OCI-LY1 (cell line): ENCODE measurements at regions not wholly inside any gene's neighbourhood (a gene's known extent, or its start where the extent isn't known, plus 50 kb on each side); places are given as distances from the start of the nearest gene placed in this dataset.

Source experiments
- H2AFZ ChIP-seq: fragments of 200-600 bp; sonication (generic), shearing (Covaris generic); 2 replicates; pipeline ENCODE4 v1.6.0; 2014; ENCODE audit warnings: antibody characterized with exemption, mild to moderate bottlenecking, low read length
- H3F3A ChIP-seq: fragments of 200-600 bp; sonication (generic), shearing (Covaris generic); 2 replicates; pipeline ENCODE4 v1.6.0; 2014; ENCODE audit warnings: mild to moderate bottlenecking, antibody characterized with exemption, low read length, moderate library complexity; ENCODE audit not compliant: insufficient read depth
- H3K27ac ChIP-seq: fragments of 200-600 bp; sonication (generic); 2 replicates; pipeline ENCODE4 v1.5.1; 2014; ENCODE audit warnings: low read length, mixed run types, mild to moderate bottlenecking, low read depth; ENCODE audit not compliant: poor library complexity, severe bottlenecking
- H3K27me3 ChIP-seq: fragments of 200-600 bp; sonication (generic); 2 replicates; pipeline ENCODE4 v1.6.0; 2014; ENCODE audit warnings: antibody characterized with exemption, mild to moderate bottlenecking, low read length, moderate library complexity; ENCODE audit not compliant: insufficient read depth
- H3K36me3 ChIP-seq: fragments of 200-600 bp; sonication (generic); 2 replicates; pipeline ENCODE4 v1.6.1; 2014; ENCODE audit warnings: mild to moderate bottlenecking, antibody characterized with exemption, low read length, moderate library complexity, mixed read lengths; ENCODE audit not compliant: insufficient read depth
- H3K4me1 ChIP-seq: fragments of 200-600 bp; sonication (generic); 2 replicates; pipeline ENCODE4 v1.5.1; 2014; ENCODE audit warnings: mild to moderate bottlenecking, low read length, moderate library complexity; ENCODE audit not compliant: insufficient read depth, severe bottlenecking
- H3K4me2 ChIP-seq: fragments of 200-600 bp; sonication (generic), shearing (Covaris generic); 2 replicates; pipeline ENCODE4 v1.6.1; 2014; ENCODE audit warnings: low read length
- H3K4me3 ChIP-seq: fragments of 200-600 bp; sonication (generic); 2 replicates; pipeline ENCODE4 v1.5.1; 2014; ENCODE audit warnings: low read length, low read depth, mild to moderate bottlenecking, mixed read lengths; ENCODE audit not compliant: poor library complexity, severe bottlenecking
- H3K79me2 ChIP-seq: fragments of 200-600 bp; shearing (Covaris generic); 2 replicates; pipeline ENCODE4 v1.6.1; 2016; ENCODE audit warnings: mixed run types, low read length, mixed read lengths; ENCODE audit not compliant: insufficient read depth
- H3K9ac ChIP-seq: fragments of 200-600 bp; sonication (generic), shearing (Covaris generic); 2 replicates; pipeline ENCODE4 v1.6.1; 2014; ENCODE audit warnings: mild to moderate bottlenecking, low read length, mixed read lengths
- H3K9me2 ChIP-seq: fragments of 200-600 bp; sonication (generic), shearing (Covaris generic); 2 replicates; pipeline ENCODE4 v1.6.1; 2014; ENCODE audit warnings: low read depth, mild to moderate bottlenecking, low read length, mixed read lengths
- H3K9me3 ChIP-seq: fragments of 200-600 bp; shearing (Covaris generic); 2 replicates; pipeline ENCODE4 v1.6.1; 2014; ENCODE audit warnings: low read length, mixed read lengths
- H4K20me1 ChIP-seq: fragments of 200-600 bp; sonication (generic), shearing (Covaris generic); 2 replicates; pipeline ENCODE4 v1.6.0; 2016; ENCODE audit warnings: mild to moderate bottlenecking, low read length; ENCODE audit not compliant: insufficient read depth
- EZH2 ChIP-seq: fragments of 200-600 bp; sonication (generic), shearing (Covaris generic); IDR thresholded peaks from 2 replicates; pipeline ENCODE4 v1.8.0; 2017; ENCODE audit warnings: borderline replicate concordance, mixed run types, mild to moderate bottlenecking, antibody characterized with exemption, low read length, moderate library complexity, mixed read lengths
- TF ChIP-seq, protein P1 (sequence below): fragments of 200-600 bp; sonication (generic), shearing (Covaris generic); IDR thresholded peaks from 2 replicates; pipeline ENCODE4 v1.5.1; 2017; ENCODE audit warnings: mild to moderate bottlenecking, antibody characterized with exemption, low read length, moderate library complexity, mixed read lengths

DNA sequence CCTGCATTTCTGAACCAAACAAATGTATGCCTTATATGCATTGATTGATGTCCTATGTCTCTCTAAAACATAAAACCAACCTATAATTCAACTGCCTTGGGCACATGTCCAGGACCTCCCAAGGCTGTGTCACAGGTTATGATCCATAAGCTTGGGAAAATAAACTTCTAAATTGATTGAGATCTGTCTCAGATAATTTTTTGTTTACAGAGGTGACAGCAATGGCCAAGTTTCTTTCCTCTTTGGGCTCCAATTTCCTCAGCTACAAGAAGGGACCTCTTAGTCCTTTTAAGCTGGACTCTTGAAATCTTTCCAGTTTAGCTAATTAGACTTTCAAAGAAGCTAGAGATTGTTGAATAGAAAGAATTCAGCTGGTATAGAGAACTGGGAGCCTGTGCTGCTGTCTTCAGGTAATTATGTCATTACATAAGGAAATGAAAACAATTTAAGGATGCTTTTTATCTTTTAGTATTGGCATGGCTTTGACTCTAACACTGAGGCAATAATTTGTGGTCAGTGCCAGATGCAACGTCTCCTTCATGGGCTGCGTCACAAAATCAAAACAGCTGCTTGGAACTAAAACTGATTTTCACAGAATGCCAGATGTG, 412.1 kb upstream of the TRIB2 start:
- Histone ChIP-seq H3K4me3 (no peak overlapping the region), H3K36me3 (no peaks in the 10 kb centered on the region), H3F3A (no peaks in the 10 kb centered on the region), H4K20me1 (no peaks in the 10 kb centered on the region), H3K9ac (no peak overlapping the region), H3K9me3 (peaks cover 3% of the 10 kb centered on the region; the same call in 1 of the 2 replicates), H2AFZ (no peak overlapping the region), H3K27ac (no peak overlapping the region), H3K4me2 (no peak overlapping the region), H3K79me2 (no peaks in the 10 kb centered on the region), H3K4me1 (peaks cover 8% of the 10 kb centered on the region), H3K27me3 (no peaks in the 10 kb centered on the region), H3K9me2 (no peaks in the 10 kb centered on the region)
- no peak for TF ChIP-seq EZH2
- TF ChIP-seq, protein P1, sequence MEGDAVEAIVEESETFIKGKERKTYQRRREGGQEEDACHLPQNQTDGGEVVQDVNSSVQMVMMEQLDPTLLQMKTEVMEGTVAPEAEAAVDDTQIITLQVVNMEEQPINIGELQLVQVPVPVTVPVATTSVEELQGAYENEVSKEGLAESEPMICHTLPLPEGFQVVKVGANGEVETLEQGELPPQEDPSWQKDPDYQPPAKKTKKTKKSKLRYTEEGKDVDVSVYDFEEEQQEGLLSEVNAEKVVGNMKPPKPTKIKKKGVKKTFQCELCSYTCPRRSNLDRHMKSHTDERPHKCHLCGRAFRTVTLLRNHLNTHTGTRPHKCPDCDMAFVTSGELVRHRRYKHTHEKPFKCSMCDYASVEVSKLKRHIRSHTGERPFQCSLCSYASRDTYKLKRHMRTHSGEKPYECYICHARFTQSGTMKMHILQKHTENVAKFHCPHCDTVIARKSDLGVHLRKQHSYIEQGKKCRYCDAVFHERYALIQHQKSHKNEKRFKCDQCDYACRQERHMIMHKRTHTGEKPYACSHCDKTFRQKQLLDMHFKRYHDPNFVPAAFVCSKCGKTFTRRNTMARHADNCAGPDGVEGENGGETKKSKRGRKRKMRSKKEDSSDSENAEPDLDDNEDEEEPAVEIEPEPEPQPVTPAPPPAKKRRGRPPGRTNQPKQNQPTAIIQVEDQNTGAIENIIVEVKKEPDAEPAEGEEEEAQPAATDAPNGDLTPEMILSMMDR, result no peak

DNA sequence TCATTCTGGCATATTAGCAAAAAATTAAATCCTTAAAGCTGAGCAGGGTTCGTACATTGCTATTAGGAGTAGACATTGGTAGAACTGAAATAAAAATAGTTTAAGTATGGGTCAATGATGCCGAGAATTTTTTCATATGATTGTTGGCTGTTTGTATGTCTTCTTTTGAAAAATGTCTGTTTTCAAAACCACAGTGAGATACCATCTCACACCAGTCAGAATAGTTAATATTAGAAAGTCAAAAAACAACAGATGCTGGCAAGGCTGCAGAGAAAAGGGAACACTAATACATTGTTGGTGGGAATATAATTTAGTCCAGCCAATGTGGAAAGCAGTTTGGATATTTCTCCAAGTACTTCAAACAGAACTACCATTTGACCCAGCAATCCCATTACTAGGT, 410.8 kb upstream of the TRIB2 start:
- Histone ChIP-seq H3K9ac (no peak overlapping the region), H2AFZ (no peak overlapping the region), H3F3A (no peaks in the 10 kb centered on the region), H3K9me3 (peaks cover 3% of the 10 kb centered on the region; the same call in 1 of the 2 replicates), H3K4me3 (no peak overlapping the region), H3K36me3 (no peaks in the 10 kb centered on the region), H3K9me2 (no peaks in the 10 kb centered on the region), H3K27ac (no peak overlapping the region), H3K4me1 (peaks cover 8% of the 10 kb centered on the region), H4K20me1 (no peaks in the 10 kb centered on the region), H3K79me2 (no peaks in the 10 kb centered on the region), H3K27me3 (no peaks in the 10 kb centered on the region), H3K4me2 (no peak overlapping the region)
- TF ChIP-seq EZH2, result no peak
- TF ChIP-seq, protein P1, result no peak

DNA sequence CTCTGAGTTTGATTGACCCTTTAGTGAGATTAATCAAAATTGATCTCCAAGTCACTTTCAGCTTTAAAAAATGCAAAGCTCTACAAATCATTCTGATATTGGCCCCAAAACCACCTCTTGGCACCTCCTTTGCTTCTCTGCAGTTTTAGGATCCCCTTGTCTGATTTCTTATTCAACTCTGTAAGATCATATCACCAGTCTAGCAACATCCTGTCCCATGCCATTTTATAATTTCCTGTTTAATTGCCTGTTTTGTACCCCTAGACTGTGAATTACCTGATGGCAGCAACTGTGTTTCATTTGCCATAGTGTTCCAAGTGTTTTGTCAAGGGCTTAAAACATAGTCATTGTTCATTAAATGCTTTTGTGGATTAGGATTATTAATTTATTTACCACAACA, 406.3 kb upstream of the TRIB2 start:
- TF ChIP-seq, protein P1, result no peak
- TF ChIP-seq EZH2, result no peak
- no peaks in the 10 kb centered on the region for H3K79me2 ChIP-seq
- H3F3A ChIP-seq, result no peaks in the 10 kb centered on the region
- no peak overlapping the region for H3K4me2 ChIP-seq
- H3K9me3 ChIP-seq, result peaks cover 3% of the 10 kb centered on the region; the same call in 1 of the 2 replicates
- H3K4me3 ChIP-seq, result no peak overlapping the region
- H3K4me1 ChIP-seq, result peaks cover 14% of the 10 kb centered on the region
- no peaks in the 10 kb centered on the region for H4K20me1 ChIP-seq
- no peak overlapping the region for H3K9ac ChIP-seq
- no peak overlapping the region for H2AFZ ChIP-seq
- H3K27me3 ChIP-seq, result no peaks in the 10 kb centered on the region
- H3K36me3 ChIP-seq, result no peaks in the 10 kb centered on the region
- no peaks in the 10 kb centered on the region for H3K9me2 ChIP-seq
- no peak overlapping the region for H3K27ac ChIP-seq
